GM18907 (cell line): ENCODE measurements at regions not wholly inside any gene's neighbourhood (a gene's known extent, or its start where the extent isn't known, plus 50 kb on each side); places are given as distances from the start of the nearest gene placed in this dataset.

Experiments used
- ATAC-seq: cut with Tn5 transposase; IDR thresholded peaks from one replicate; pipeline ENCODE4 v1.9.1; 2021; ENCODE audit warnings: mild to moderate bottlenecking, moderate library complexity; ENCODE audit not compliant: unreplicated experiment

- no peak for ATAC-seq
These were observed 68.5 kb upstream of the PRR20G start for GRCh38 chr3:127356381-127356780.

GRCh38 chr3:127354761-127355160, 66.9 kb upstream of the PRR20G start:
- no peak for ATAC-seq

GRCh38 chr3:127352612-127353011, 64.8 kb upstream of the PRR20G start:
- ATAC-seq: no peak

GRCh38 chr3:127351775-127352350, 64.0 kb upstream of the PRR20G start:
- no peak for ATAC-seq

GRCh38 chr3:127351321-127351720, 63.5 kb upstream of the PRR20G start:
- no peak for ATAC-seq

- no peak for ATAC-seq
These were observed 62.6 kb upstream of the PRR20G start for GRCh38 chr3:127350172-127351050.

- no peak for ATAC-seq
These were observed 61.8 kb upstream of the PRR20G start for GRCh38 chr3:127349501-127350171.

GRCh38 chr3:127342735-127343134, 54.9 kb upstream of the PRR20G start:
- no peak for ATAC-seq

GRCh38 chr3:127339928-127340861, 52.3 kb upstream of the PRR20G start:
- no peak for ATAC-seq

GRCh38 chr3:127339016-127339415, 51.2 kb upstream of the PRR20G start:
- no peak for ATAC-seq

GRCh38 chr3:127337911-127338531, 50.2 kb upstream of the PRR20G start:
- ATAC-seq: no peak
